ENCODE measurements at regions not wholly inside any gene's neighbourhood (a gene's known extent, or its start where the extent isn't known, plus 50 kb on each side); places are given as distances from the start of the nearest gene placed in this dataset.

DNA sequence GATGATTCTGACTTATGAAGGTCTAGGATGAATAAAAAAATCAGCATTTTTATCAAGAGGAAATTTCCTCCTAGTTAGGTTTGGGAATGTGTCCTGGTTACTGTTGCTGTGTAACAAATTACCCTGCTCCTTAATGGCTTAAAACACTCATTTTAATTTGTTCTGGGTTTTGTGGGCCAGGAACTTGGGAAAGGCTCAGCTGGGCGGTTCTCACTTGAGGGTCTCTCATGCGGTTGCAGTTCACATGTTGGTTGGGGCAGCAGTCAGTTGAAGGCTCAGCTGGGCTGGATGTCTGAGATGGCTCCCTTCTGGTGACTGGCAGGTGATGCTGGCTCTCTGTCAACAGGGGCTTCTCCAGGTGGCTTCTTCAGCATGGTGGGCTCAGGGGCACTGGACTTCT, 214.6 kb downstream of the RBM19 start:
- Histone ChIP-seq H2BK120ac (ENCODE audit: low read depth, low read length, poor library complexity, severe bottlenecking) (no peak overlapping the region), H4K8ac (replicated peaks; ENCODE audit: insufficient read length, low read depth, low read length) (no peak overlapping the region), H4K20me1 (ENCODE audit: control insufficient read depth, insufficient read depth, insufficient read length) (no peaks in the 10 kb centered on the region), H3T11ph (ENCODE audit: low read length) (no peak overlapping the region), H2AFZ (ENCODE audit: low read length) (no peak overlapping the region), H3K14ac (ENCODE audit: insufficient read depth, low read length) (no peak overlapping the region), H3K4me1 (ENCODE audit: insufficient read depth, low read length) (no peaks in the 10 kb centered on the region), H3K79me2 (ENCODE audit: insufficient read depth, low read length) (no peaks in the 10 kb centered on the region), H3K79me1 (ENCODE audit: insufficient read depth, low read depth, low read length, poor library complexity, severe bottlenecking) (no peaks in the 10 kb centered on the region), H3K18ac (ENCODE audit: insufficient read length, low read depth, low read length) (no peak overlapping the region), H3K27me3 (ENCODE audit: insufficient read depth, low read length) (peaks cover 7% of the 10 kb centered on the region; the same call in 1 of the 2 replicates), H3K23me2 (ENCODE audit: insufficient read length, low read depth, low read length, poor library complexity, severe bottlenecking) (no peaks in the 10 kb centered on the region), H4K91ac (ENCODE audit: insufficient read length, low read depth, low read length) (no peak overlapping the region), H3K56ac (ENCODE audit: insufficient read length, low read depth, low read length) (no peak overlapping the region), H2BK12ac (ENCODE audit: insufficient read length, low read depth, low read length) (no peak overlapping the region), H3K9me3 (ENCODE audit: control insufficient read depth, low read depth, low read length) (no peaks in the 10 kb centered on the region), H2BK20ac (ENCODE audit: low read depth, low read length, poor library complexity, severe bottlenecking) (no peak overlapping the region), H2BK15ac (ENCODE audit: low read depth, low read length) (no peak overlapping the region), H4K5ac (ENCODE audit: insufficient read length, low read depth, low read length) (no peak overlapping the region), H3K9ac (ENCODE audit: extremely low read depth, insufficient read length, low read length) (no peak overlapping the region), H3K4ac (ENCODE audit: low read depth, low read length) (no peak overlapping the region), H2AK5ac (ENCODE audit: insufficient read length, low read length) (no peak overlapping the region), H3K27ac (ENCODE audit: insufficient read length, low read depth, low read length) (no peak overlapping the region), H3K4me2 (ENCODE audit: insufficient read depth, insufficient read length, low read length) (no peak overlapping the region), H3K23ac (ENCODE audit: insufficient read length, low read depth, low read length) (no peak overlapping the region), H2BK5ac (ENCODE audit: insufficient read length, low read length) (no peak overlapping the region)
- Mint-ChIP-seq H3K4me3 (no peak overlapping the region), H3K27me3 (ENCODE audit: low read depth) (peaks cover 73% of the 10 kb centered on the region), H3K36me3 (ENCODE audit: insufficient read depth in 1 of 3, low read depth in 3 of 3) (peaks cover 6 to 28% (median 17%) of the 10 kb centered on the region in 3 experiments; a peak in 4 of 7 replicates), H3K9me3 (peaks cover 11 to 19% of the 10 kb centered on the region in 2 experiments), H3K27ac (no peak overlapping the region), H3K4me1 (peaks cover 3 to 7% of the 10 kb centered on the region in 2 experiments; a peak in 2 of 4 replicates)
- TF ChIP-seq, protein P1, sequence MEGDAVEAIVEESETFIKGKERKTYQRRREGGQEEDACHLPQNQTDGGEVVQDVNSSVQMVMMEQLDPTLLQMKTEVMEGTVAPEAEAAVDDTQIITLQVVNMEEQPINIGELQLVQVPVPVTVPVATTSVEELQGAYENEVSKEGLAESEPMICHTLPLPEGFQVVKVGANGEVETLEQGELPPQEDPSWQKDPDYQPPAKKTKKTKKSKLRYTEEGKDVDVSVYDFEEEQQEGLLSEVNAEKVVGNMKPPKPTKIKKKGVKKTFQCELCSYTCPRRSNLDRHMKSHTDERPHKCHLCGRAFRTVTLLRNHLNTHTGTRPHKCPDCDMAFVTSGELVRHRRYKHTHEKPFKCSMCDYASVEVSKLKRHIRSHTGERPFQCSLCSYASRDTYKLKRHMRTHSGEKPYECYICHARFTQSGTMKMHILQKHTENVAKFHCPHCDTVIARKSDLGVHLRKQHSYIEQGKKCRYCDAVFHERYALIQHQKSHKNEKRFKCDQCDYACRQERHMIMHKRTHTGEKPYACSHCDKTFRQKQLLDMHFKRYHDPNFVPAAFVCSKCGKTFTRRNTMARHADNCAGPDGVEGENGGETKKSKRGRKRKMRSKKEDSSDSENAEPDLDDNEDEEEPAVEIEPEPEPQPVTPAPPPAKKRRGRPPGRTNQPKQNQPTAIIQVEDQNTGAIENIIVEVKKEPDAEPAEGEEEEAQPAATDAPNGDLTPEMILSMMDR (conservative IDR thresholded peaks at IDR 0.05), result no peak
- DNase-seq, result no peak
- WGBS (ENCODE audit: extremely low coverage, insufficient read length, low lambda C conversion rate), result no CpG with 5 or more reads among the region's 2 CpGs

All from H9 (cell line).